Fibroblast of gingiva (primary cell): ENCODE measurements at regions not wholly inside any gene's neighbourhood (a gene's known extent, or its start where the extent isn't known, plus 50 kb on each side); places are given as distances from the start of the nearest gene placed in this dataset.
A peak's percentile ranks its signal among the peaks of the same experiment; 100 is the strongest.

ENCODE experiments used
- DNase-seq: peaks from one replicate; pipeline ENCODE4 v3.0.0-alpha.2; 2011; ENCODE audit warnings: low read depth

DNA sequence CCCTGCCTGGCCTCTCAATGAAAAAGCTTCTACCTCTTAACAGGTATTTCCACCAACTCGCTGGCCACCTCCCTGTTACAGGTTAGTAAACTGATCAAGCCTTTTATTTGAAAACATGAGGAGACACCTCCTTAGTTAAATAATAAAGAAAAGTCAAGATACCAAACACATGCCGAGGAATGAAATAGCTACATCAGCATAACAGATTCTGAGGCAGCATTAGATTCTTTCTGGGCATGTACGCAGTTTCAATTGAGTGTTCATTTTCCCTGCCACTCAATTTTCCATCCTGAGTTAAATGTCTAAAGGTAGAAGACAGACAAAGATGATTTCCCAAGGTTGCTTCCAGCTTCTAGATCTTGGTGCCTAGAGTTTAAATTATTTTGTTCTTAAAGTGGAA, 250.5 kb upstream of the LRTM1 start:
- no peak for DNase-seq

DNA sequence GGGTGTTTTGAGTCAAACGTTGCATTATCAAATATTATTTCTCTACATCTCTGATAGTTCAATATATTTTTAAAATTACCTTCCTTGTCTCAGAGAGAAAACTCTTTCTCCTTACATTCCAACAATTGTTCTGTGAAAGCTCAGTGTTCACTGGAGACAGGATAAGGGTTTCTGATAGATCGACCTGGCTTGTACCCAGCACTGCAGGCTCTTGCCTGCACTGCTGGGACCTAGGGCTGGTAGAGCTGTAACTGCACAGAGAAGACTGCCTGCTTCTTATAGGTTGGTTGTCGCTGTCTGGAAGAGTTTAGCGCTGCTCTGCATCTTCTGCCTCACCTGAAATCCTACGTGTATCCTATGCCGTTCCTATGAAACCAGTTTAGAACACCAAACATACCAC, 249.9 kb upstream of the LRTM1 start:
- DNase-seq = no peak

DNA sequence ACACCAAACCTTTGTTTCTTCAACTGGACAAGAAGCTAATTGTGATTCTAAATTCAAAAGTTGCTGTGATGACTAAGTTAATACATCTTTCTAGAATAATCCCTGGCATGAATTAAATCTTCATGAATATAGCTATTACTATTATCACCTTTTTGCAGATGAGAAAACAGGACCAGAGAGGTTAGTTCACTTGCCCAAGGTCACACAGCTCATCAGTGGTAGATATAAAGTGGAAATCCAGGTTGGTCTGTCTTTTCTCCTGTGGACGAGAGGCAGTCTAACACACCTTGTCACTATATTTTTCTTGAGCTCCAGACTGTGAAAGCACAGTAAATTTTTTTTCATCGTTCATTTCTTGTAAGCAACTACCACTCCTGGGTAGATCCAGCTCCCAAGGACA, 247.6 kb upstream of the LRTM1 start:
- no peak for DNase-seq

GRCh38 chr3:55174747-55175146, 246.9 kb upstream of the LRTM1 start:
- no peak for DNase-seq

DNA sequence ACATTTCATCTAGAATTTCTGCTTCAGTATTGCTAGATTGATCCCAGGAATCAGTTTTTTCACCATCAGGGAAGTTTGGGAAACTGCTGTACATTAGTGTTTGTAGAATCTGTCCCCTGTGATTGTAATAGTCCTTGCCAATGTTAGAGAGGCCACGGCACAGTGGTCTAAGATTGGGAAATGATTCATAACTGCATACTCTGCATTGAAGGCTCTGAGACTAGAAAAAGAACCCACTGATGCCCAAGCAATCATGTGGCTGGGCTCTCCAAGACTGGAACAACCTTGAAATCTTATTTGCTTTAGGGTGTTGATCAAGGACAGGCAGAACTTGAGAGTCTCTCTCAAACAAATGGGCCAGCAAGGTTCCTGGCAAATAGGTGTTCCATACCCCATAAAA, 245.6 kb upstream of the LRTM1 start:
- DNase-seq = no peak

DNA sequence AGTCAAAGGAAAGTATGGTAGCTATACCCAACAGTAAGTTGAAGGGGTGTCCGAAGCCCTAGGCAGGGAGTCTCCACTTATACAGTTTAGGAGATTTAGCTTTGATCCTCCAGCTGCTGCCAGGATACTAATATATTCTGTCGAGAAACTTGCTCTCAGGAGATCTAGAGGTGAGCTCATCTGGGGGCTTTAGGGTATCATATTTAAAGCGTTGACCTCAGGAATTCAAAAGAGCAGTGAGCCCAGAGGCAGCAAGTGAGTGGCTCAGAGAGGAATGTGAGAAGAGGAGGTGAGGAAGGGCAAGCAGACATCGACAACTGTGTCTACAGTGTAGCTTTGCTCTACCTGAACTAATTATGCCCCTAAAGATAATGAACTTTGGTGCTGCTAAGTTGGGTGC, 245.1 kb upstream of the LRTM1 start:
- DNase-seq = no peak

DNA sequence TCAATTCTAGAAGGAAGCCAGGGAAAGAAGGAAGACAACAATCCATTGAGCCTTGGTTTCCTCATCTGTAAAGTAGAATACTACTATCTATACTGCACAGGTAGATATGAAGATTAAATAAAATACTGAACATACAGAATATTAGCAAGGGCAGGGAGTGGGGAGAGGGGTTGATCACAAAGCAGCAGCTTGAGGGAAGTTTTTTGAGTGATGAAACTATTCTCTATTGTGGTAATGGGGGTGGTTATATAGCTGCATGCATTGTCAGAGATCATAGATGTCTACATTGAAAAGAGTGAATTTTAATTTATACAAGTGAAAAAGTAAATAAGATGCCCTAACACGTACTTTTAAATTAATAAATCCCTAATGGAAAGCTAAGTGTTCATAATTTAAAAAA, 242.6 kb upstream of the LRTM1 start:
- no peak for DNase-seq

DNA sequence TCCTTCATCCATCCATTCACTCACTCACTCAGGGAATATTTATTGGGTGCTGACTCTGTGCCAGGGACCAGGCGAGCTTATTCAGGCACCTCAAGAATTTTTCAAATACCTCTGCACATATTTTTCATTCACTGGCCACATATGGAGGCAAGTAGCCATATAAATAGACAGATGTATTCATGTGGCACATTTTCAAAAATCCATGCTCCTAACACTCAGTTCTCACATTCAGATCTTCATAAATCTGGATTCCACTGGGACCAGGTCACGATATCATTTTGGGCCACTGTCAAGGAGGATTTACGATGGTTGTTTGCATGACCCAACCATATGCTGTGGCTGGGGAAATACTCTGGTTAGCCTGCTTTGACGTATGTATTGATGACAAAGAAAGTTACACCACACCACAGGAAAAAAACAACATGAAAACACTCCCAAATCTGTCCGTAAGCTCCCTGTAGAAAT, 241.8 kb upstream of the LRTM1 start:
- DNase-seq = peak; percentile 96

GRCh38 chr3:55169161-55169560, 241.3 kb upstream of the LRTM1 start:
- DNase-seq = no peak

GRCh38 chr3:55167586-55168317, 239.9 kb upstream of the LRTM1 start:
- DNase-seq = peak; percentile 53

DNA sequence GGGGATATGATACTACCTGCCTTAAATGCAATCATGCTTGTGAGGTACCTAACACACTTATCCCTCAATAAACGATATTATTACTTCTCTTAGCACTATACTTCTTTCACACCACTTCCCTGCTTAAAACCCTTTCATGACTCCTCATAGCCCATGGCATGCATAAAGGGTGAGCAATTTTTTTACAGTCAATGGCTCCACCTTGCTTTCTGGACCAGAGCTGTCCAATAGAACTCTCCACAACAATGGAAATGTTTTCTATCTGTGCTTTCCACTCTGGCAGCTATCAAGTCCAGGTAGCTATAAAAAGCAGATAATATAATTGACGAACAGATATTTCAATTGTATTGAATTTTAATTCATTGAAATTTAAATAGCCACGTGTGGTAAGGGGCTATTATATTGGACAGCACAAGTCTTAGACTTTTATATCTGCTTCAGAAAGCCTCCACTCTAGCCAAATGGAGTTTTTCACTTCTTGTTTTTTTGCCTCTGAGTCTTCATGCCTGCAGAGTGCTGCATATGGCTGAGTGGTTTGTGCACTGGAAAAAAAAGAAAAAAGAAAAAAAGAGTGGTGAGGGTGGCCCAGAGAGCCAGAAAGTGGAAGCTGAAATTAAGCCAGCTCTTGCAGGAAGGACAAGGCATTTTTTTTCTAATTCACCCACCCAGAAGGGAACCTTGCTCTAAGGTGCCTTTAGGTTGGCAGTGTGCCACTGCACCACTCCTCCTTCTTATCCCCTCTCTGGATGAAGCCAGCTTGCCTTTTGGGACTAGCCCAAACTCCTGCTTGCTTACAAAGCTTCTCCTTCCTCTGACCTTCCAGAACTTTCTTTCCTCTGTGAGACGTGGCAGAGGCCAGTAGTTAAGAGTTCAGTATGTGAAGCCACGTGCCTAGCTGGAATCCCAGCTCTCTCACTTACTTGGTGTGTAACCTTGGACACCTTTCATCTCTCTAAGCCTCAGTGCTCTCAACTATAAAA, 239.0 kb upstream of the LRTM1 start:
- no peak for DNase-seq

DNA sequence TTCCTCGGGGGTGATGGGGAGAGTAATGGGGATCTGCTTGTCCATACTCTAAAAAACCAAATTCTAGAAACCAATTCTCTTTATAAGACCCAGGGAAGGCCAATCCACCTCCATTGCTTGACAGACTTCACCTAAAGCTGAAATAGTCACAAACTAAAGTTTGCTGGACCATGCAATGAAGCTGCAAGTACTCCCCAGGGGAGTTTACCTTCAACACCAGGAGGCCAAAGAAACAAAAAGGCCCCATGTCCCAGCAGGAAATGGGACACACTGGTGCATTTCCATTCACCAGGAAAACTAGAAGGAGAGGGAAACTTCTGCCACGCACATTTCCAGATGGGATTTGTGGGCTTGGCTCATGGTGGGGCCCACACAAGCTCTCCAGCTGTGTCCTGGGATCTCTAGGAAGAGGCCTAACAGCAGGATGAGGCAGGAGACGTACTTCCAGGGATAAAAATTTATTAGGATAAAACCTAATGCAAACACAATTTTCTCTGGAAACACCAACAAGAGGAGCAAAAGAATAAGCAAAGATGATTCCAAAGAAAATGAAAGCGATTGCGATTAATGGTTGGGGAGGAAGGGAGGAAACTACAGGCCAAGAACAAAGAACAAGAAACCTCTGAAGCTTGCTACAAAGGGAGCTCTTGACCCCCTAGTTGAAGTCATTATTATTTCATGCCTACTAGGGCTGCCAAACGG, 238.0 kb upstream of the LRTM1 start:
- no peak for DNase-seq

DNA sequence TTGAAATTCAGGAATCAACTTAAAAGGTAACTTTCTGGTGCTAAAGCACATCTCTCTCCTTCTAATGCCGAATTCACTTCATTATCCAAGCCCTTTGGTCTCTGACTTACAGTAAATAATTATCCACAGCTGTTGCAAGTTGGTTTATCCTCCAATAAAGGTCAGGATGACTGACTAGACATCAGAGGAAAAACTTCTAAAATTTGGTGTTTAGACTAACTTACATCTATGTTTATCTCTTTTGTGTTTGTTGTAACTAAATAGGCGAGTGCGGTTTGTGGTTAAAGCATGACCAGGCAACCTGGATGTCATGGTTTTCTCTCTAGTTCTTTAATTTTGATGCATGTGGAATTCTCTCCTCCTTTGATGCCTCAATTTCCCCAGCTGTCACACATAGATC, 237.4 kb upstream of the LRTM1 start:
- DNase-seq = peak; percentile 78

GRCh38 chr3:55164876-55165275, 237.0 kb upstream of the LRTM1 start:
- DNase-seq = no peak

DNA sequence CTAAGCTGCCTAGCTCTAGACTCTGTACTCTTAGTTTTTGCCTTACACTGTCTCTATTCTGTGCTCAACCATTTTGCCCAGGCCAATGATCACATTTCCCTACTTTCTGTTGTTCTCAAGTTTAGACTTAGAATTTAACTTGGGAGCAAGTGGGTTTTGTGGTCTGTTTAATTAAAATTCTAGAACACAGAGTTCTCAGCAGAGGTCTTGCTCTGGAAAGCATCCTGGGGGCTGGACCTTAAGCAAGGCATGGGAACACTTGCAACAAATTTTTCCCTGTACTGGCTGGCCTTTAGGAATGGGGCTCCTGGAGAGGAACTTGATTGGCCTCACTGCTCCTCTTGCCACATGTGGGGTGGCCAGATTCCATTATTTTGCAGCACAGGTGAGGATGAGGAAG, 236.3 kb upstream of the LRTM1 start:
- peak; percentile 70 for DNase-seq

GRCh38 chr3:55163421-55163820, 235.6 kb upstream of the LRTM1 start:
- DNase-seq = no peak

DNA sequence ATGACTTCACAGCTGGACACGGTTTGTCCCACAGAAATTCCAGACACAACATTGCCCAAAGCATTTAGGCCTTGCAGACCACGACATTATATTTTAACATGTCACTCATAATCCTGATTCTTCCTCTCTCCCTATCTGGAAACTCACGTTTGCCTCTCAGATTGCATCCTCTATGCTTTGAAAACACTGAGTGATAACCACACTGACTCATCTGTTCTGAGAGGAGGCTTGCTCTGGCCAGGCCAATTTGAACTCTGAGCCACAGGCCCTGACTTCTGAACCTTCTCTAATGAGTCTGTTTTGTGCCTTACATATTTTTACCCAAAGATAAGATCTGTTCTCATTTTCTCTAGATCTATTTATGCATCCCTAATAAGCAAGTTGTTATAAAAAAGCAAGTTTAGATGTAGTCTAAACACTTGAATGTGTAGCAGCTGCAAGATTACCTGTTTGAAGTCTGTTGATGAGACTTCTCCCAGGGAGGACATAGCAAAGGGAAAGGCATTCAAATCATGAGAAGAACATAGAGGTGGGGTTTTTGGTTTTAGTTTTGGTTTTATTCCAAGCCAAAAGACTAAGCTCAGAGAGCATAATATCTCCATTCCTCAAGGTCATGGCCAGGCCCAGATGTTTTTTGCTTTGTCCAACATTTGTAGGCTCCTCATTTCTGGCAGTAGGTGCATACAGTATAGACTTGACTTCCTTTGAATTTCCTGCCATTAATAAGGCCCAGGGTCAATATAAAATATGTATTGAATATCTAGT, 234.4 kb upstream of the LRTM1 start:
- peak; percentile 36 for DNase-seq

DNA sequence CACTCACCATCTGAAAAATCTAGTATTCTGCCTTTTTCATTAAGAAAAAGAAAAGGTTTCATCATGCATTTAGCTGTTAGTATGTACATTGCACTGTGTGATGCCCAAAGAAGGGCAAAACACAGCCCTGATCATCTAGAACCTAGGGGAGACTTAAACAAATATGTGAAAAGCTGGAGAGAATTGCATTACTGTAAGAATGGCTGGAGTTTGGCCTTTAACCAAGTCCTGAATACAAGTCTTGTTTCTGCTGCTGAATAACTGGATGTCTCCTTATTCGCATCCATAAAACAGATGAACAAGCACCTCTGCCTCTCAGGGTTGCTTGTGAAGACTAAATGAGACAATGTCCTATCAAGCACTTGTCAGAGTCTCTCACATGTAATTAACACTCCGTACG, 233.4 kb upstream of the LRTM1 start:
- DNase-seq = no peak

- DNase-seq = peak; percentile 90
Measured at GRCh38 chr3:55160241-55160983, 232.6 kb upstream of the LRTM1 start.

- DNase-seq = no peak
Measured at GRCh38 chr3:55159711-55160110, 231.9 kb upstream of the LRTM1 start.

GRCh38 chr3:55159016-55159415, 231.2 kb upstream of the LRTM1 start:
- DNase-seq = no peak
